MCF 10A (cell line): ENCODE measurements at regions not wholly inside any gene's neighbourhood (a gene's known extent, or its start where the extent isn't known, plus 50 kb on each side); places are given as distances from the start of the nearest gene placed in this dataset.
A peak's percentile ranks its signal among the peaks of the same experiment; 100 is the strongest.

Experiments
- BruUV-seq: library from RNA; stranded (reverse); fragments of 400-500 nt; replicated peaks from 2 replicates; lab custom pipeline; 2021; lab: Mats Ljungman, UMichigan
- CTCF ChIA-PET: fragments of 300-600 bp; sonication (Branson Sonifier 250); formaldehyde crosslinking; extraction: SDS; loops from one replicate; lab custom pipeline; 2021; ENCODE audit warnings: antibody characterized with exemption, inconsistent platforms; lab: Yijun Ruan, JAX
- POLR2A ChIA-PET: fragments of 300-600, 350-650 bp; sonication (Branson Sonifier 250); formaldehyde crosslinking; extraction: SDS; loops from one replicate; lab custom pipeline; 2020; ENCODE audit warnings: antibody characterized with exemption, inconsistent platforms; lab: Yijun Ruan, JAX
- DNase-seq: peaks from one replicate; pipeline ENCODE4 v3.0.0-alpha.2; 2018; ENCODE audit not compliant: unreplicated experiment
- H3K27ac Mint-ChIP-seq: one replicate; pipeline ENCODE4 v1.8.0; 2022; ENCODE audit warnings: mild to moderate bottlenecking, low read depth, mixed read lengths; ENCODE audit not compliant: unreplicated experiment
- H3K27me3 Mint-ChIP-seq: one replicate; pipeline ENCODE4 v1.8.0; 2022; ENCODE audit warnings: mixed read lengths; ENCODE audit not compliant: insufficient read depth, unreplicated experiment
- H3K36me3 Mint-ChIP-seq: one replicate; pipeline ENCODE4 v1.8.0; 2022; ENCODE audit warnings: mild to moderate bottlenecking, moderate library complexity, mixed read lengths; ENCODE audit not compliant: insufficient read depth, unreplicated experiment
- H3K4me1 Mint-ChIP-seq: one replicate; pipeline ENCODE4 v1.8.0; 2022; ENCODE audit warnings: mixed read lengths; ENCODE audit not compliant: insufficient read depth, unreplicated experiment
- H3K4me3 Mint-ChIP-seq: one replicate; pipeline ENCODE4 v1.8.0; 2022; ENCODE audit warnings: mild to moderate bottlenecking, moderate library complexity, mixed read lengths; ENCODE audit not compliant: unreplicated experiment
- H3K9me3 Mint-ChIP-seq: one replicate; pipeline ENCODE4 v1.8.0; 2022; ENCODE audit warnings: mixed read lengths; ENCODE audit not compliant: unreplicated experiment
- CTCF ChIP-seq: fragments of 200-600 bp; IDR thresholded peaks from one replicate; pipeline ENCODE4 v1.8.0; 2022; ENCODE audit warnings: antibody characterized with exemption, mild to moderate bottlenecking; ENCODE audit not compliant: unreplicated experiment
- intact Hi-C: fragments of 100-400 bp; cut with micrococcal nuclease; formaldehyde crosslinking; loops from 2 replicates; pipeline ENCODE4 v1.14.1; 2022

DNA sequence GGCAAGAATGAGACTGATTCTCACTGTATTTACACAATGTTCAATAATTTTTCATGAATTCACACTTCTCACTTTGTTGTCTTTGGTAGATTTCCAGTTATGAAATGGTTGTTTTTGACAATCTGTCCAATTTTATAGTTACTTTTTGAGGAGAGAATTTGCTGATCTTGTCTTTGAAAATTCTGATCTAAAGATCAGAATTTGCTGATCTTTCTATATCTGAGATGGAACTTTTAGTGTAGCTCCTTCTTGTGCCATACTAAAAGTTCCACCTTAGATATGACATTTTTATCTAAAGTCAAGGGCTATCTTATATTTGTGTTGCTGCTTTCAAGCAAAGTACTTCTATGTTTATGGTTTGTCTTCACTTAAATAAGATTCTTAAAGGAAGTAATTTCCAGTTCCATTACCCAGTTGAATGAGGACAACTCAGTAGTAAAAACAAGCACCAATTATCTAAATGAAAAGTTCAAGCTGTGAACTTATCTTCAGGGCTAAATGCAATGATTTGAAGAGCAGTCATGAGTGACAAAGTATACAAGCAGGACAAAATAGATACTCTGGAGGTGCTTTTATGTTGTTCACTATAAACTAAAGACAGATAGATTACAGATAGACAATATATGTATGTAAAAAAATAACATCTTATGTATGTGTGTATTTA lies 76.4 kb upstream of the FOXG1 start:
- H3K36me3 Mint-ChIP-seq = no peaks in the 10 kb centered on the region

GRCh38 chr14:28695109-28695508 lies 71.5 kb upstream of the FOXG1 start:
- no peak overlapping the region for H3K27ac Mint-ChIP-seq
- no peaks in the 10 kb centered on the region for H3K9me3 Mint-ChIP-seq
- POLR2A ChIA-PET = no interaction called here

More for the DNA sequence above, 76.4 kb upstream of the FOXG1 start:
- ChIA-PET POLR2A (interaction anchor here (1.2 kb wide), 1 partner anchor 17 kb away, joined by 3 read pairs; no protein-coding TSS in a partner anchor), CTCF (no interaction called here)
- Mint-ChIP-seq H3K4me1 (peaks cover 12% of the 10 kb centered on the region), H3K27me3 (no peaks in the 10 kb centered on the region), H3K9me3 (no peaks in the 10 kb centered on the region), H3K4me3 (no peak overlapping the region), H3K27ac (peak overlapping the region; percentile 16)
- peak; percentile 14 for DNase-seq
- intact Hi-C loops = no loop called here
- no peak for TF ChIP-seq CTCF
- BruUV-seq = no TSS peak

DNA sequence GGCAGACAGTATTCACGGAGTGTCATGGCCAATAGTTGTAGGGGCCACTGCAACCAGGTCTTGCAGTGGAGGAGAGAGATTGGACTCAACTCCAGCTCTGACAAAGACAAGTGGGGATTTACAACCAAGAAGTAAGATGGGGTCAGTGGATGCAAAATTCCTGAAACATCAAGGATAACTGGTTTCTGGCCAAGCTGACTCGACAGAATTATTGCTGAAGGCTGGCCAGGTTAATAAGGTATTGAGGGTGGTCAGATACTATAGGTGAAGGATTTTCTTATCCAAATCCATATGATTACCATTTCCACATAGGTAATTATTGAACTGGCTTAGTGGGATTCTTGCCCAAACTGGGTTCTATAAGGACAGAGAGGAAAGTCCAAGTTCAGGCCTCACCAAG lies 64.9 kb upstream of the FOXG1 start:
- TF ChIP-seq CTCF = no peak
- POLR2A ChIA-PET = no interaction called here
- no peak for DNase-seq
- Mint-ChIP-seq H3K36me3 (no peaks in the 10 kb centered on the region), H3K27ac (no peak overlapping the region), H3K4me3 (no peak overlapping the region), H3K9me3 (no peaks in the 10 kb centered on the region), H3K27me3 (no peaks in the 10 kb centered on the region), H3K4me1 (no peaks in the 10 kb centered on the region)
- no TSS peak for BruUV-seq
- CTCF ChIA-PET = interaction anchor here (0.6 kb wide), 1 partner anchor 723 kb away, joined by 3 read pairs; no protein-coding TSS in a partner anchor
- intact Hi-C loops = no loop called here

More at GRCh38 chr14:28695109-28695508, 71.5 kb upstream of the FOXG1 start:
- no TSS peak for BruUV-seq
- Mint-ChIP-seq H3K4me3 (no peak overlapping the region), H3K36me3 (no peaks in the 10 kb centered on the region), H3K27me3 (no peaks in the 10 kb centered on the region), H3K4me1 (peaks cover 1% of the 10 kb centered on the region)
- no peak for DNase-seq
- no peak for TF ChIP-seq CTCF
- CTCF ChIA-PET = no interaction called here
- intact Hi-C loops = no loop called here

DNA sequence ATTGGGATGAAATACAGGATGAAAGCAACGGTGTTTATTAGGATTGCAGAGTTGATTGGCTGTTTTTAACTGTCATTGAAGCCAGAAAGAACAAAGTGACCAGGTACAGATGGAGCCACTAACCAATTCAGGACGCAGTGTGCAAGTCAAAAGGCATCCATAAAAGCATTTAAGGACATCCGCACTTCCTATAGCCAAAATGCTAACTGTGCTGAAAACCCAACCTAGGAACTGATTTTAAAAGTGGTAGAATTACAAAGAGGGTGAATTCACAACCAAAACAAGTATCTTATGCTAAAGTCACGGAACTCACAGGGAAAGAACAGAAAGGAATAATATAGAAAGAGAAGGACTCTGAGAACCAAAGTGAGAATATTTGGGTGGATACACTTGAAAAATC lies 63.1 kb upstream of the FOXG1 start:
- Mint-ChIP-seq H3K27ac (no peak overlapping the region), H3K27me3 (no peaks in the 10 kb centered on the region), H3K4me1 (peaks cover 12% of the 10 kb centered on the region), H3K4me3 (no peak overlapping the region), H3K9me3 (no peaks in the 10 kb centered on the region), H3K36me3 (no peaks in the 10 kb centered on the region)
- no TSS peak for BruUV-seq
- DNase-seq = no peak
- no peak for TF ChIP-seq CTCF
- ChIA-PET CTCF (interaction anchor here (1.1 kb wide), 1 partner anchor 47 kb away, joined by 3 read pairs; no protein-coding TSS in a partner anchor), POLR2A (no interaction called here)
- intact Hi-C loops = no loop called here
